ENCODE measurements at regions not wholly inside any gene's neighbourhood (a gene's known extent, or its start where the extent isn't known, plus 50 kb on each side); places are given as distances from the start of the nearest gene placed in this dataset.

- Histone ChIP-seq H3K27me3 (ENCODE audit: control insufficient read depth in 3 of 3, insufficient read depth in 3 of 3, low read length in 2 of 3) (no peaks in the 10 kb centered on the region), H3K9ac (ENCODE audit: insufficient read depth in 1 of 2, low read length in 2 of 2) (no peak overlapping the region), H3K9me3 (ENCODE audit: control insufficient read depth in 4 of 4, insufficient read depth in 3 of 4, low read length in 3 of 4) (no peaks in the 10 kb centered on the region), H3K36me3 (ENCODE audit: control insufficient read depth in 4 of 4, insufficient read depth in 4 of 4, low read length in 4 of 4) (no peaks in the 10 kb centered on the region), H3K4me3 (no peak overlapping the region), H3K4me1 (ENCODE audit: control insufficient read depth in 5 of 5, insufficient read depth in 5 of 5, low read length in 5 of 5) (peaks cover 0 to 5% (median 3%) of the 10 kb centered on the region in 5 donors), H3K27ac (ENCODE audit: low read depth in 1 of 2, low read length in 1 of 2) (no peak overlapping the region)
- ATAC-seq (ENCODE audit: insufficient read depth, low FRiP score) (no peak), DNase-seq (no peak)
- 78 to 82% methylated on average over 2 of the region's 2 CpGs for WGBS, 2 donors
- no peak for TF ChIP-seq CTCF (IDR thresholded peaks at IDR 0.05; ENCODE audit: control extremely low read depth, extremely low read depth)
These were observed 61.9 kb upstream of the FSTL1 start for GRCh38 chr3:120512655-120513054.

DNA sequence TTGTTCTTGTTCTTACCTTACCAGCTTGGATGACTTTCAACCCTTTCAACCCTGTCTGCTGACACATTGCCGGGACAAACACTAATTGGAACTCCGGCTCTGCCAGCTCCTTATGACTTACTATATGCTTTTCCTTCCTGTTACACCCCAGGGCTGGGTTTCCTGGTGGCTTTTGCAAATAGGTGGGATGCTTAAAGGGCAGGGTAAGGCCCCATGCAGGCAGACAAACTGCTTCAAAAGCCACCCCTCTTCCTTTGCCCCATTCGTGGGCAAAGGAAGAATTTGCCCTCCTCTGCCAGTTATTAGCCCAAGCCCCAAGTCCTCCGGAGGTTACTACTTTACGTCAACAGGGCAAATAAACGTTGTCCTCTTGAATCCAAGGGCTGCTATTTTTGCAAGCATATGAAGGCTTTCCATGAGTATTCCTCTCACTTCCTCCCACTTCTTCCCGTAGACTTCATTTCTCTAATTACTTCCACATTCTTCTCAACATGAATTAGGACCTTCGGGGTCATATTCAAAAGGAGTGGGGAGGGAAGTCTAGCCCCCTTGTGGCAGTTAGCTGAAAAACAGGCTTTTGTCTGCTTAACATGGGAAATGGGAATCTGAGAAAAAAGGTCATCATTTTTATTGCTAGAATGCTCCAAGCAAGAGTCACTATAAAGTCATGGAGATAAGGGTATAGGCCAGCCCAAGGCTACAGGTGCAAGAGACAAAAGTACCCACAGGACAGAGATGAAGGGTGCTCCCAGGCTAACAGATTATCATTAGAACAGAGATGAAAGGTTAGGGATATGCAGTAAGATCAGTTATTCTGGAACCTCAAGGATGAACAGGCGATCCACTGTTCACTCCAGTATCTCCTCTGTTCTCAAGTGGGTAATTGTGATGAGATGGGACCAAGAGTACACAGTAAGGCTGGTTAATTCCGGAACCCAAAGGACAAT is 56.3 kb upstream of the FSTL1 start:
- TF ChIP-seq CTCF (IDR thresholded peaks at IDR 0.05; ENCODE audit: control extremely low read depth, extremely low read depth), result peak; percentile 37
- peaks cover 0 to 17% (median 5%) of the 10 kb centered on the region in 5 donors for H3K4me1 ChIP-seq (ENCODE audit: control insufficient read depth in 5 of 5, insufficient read depth in 5 of 5, low read length in 5 of 5)
- 37 to 46% methylated on average over 10 of the region's 10 CpGs for WGBS, 2 donors
- H3K27me3 ChIP-seq (ENCODE audit: control insufficient read depth in 3 of 3, insufficient read depth in 3 of 3, low read length in 2 of 3), result no peaks in the 10 kb centered on the region
- peak overlapping the region in 1 of 2 donors; percentile 32 for H3K27ac ChIP-seq (ENCODE audit: low read depth in 1 of 2, low read length in 1 of 2)
- no peak overlapping the region for H3K9ac ChIP-seq (ENCODE audit: insufficient read depth in 1 of 2, low read length in 2 of 2)
- H3K9me3 ChIP-seq (ENCODE audit: control insufficient read depth in 4 of 4, insufficient read depth in 3 of 4, low read length in 3 of 4), result no peaks in the 10 kb centered on the region
- ATAC-seq (ENCODE audit: insufficient read depth, low FRiP score) (peak; percentile 63), DNase-seq (peak; percentile 31 to 56 (median 54))
- no peaks in the 10 kb centered on the region for H3K36me3 ChIP-seq (ENCODE audit: control insufficient read depth in 4 of 4, insufficient read depth in 4 of 4, low read length in 4 of 4)
- H3K4me3 ChIP-seq, result no peak overlapping the region

DNA sequence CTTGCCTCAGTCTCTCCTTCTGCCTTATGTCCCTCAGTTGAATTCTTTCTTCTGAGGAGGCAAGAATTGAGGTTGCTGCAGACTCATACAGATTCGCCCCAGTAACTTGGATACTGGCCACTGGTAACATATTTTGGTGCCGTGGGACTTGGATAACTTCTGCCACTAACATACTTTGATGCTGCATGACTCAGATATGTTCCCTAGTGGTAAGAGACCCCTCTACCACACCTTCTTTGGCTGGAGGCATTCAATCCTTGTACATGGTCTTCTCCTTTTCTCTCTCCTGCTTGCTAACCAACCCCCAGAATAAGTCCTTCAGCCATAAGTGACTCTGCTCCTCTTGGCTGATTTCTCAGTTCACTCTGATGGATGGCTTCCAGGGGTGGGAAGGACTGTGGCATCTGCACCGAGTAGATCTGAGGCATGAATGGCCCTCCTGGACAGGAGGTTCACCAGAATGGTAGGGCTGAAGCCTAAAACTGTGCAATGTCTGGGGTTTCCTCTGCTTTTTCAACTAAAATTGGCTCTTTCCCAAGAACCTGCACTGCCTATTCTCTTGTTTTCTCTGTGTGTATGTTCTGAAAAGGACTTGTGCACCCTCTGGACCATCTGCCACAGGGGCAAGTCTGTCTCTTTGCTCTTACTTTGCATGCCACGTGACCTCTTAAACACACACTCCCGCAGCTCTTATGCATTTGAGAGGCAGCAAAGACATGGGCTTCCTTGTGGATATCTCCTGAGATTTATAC is 55.5 kb upstream of the FSTL1 start:
- Histone ChIP-seq H3K9ac (ENCODE audit: insufficient read depth in 1 of 2, low read length in 2 of 2) (no peak overlapping the region), H3K4me1 (ENCODE audit: control insufficient read depth in 5 of 5, insufficient read depth in 5 of 5, low read length in 5 of 5) (peaks cover 0 to 17% (median 5%) of the 10 kb centered on the region in 5 donors), H3K9me3 (ENCODE audit: control insufficient read depth in 4 of 4, insufficient read depth in 3 of 4, low read length in 3 of 4) (no peaks in the 10 kb centered on the region), H3K36me3 (ENCODE audit: control insufficient read depth in 4 of 4, insufficient read depth in 4 of 4, low read length in 4 of 4) (no peaks in the 10 kb centered on the region), H3K27ac (ENCODE audit: low read depth in 1 of 2, low read length in 1 of 2) (no peak overlapping the region), H3K4me3 (no peak overlapping the region), H3K27me3 (ENCODE audit: control insufficient read depth in 3 of 3, insufficient read depth in 3 of 3, low read length in 2 of 3) (no peaks in the 10 kb centered on the region)
- DNase-seq (peak in 1 of 3 donors; percentile 12), ATAC-seq (ENCODE audit: insufficient read depth, low FRiP score) (no peak)
- WGBS, 2 donors, result 52 to 73% methylated on average over 5 of the region's 5 CpGs
- no peak for TF ChIP-seq CTCF (IDR thresholded peaks at IDR 0.05; ENCODE audit: control extremely low read depth, extremely low read depth)

Measured in lung (tissue), 11 donors.